ENCODE measurements at regions not wholly inside any gene's neighbourhood (a gene's known extent, or its start where the extent isn't known, plus 50 kb on each side); places are given as distances from the start of the nearest gene placed in this dataset.

DNA sequence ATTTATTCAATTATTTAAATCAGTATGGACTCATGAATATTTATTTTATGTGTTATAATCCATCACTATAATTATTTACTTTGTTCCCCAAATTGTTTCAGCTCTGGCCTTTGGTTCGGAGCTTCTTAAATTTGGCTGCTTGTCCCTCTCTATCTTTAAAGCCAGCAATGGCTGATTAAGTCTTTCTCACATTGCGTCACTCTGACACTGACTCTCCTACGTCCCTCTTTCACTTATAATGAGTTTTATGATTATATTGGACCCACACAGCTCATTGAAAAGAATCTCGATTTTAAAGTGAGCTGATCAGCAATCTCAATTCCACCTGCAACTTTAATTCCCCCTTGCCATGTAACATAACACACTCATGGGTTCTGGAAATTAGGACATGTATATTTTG is 185.2 kb upstream of the SLC39A10 start:
- TF ChIP-seq, protein P1, sequence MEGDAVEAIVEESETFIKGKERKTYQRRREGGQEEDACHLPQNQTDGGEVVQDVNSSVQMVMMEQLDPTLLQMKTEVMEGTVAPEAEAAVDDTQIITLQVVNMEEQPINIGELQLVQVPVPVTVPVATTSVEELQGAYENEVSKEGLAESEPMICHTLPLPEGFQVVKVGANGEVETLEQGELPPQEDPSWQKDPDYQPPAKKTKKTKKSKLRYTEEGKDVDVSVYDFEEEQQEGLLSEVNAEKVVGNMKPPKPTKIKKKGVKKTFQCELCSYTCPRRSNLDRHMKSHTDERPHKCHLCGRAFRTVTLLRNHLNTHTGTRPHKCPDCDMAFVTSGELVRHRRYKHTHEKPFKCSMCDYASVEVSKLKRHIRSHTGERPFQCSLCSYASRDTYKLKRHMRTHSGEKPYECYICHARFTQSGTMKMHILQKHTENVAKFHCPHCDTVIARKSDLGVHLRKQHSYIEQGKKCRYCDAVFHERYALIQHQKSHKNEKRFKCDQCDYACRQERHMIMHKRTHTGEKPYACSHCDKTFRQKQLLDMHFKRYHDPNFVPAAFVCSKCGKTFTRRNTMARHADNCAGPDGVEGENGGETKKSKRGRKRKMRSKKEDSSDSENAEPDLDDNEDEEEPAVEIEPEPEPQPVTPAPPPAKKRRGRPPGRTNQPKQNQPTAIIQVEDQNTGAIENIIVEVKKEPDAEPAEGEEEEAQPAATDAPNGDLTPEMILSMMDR (IDR thresholded peaks at IDR 0.05; ENCODE audit: poor library complexity) = no peak
- TF ChIP-seq EZH2phosphoT487 (IDR thresholded peaks at IDR 0.05; ENCODE audit: low read depth, severe bottlenecking, unreplicated experiment) = no peak
- no peak for TF ChIP-seq EZH2 (IDR thresholded peaks at IDR 0.05; ENCODE audit: borderline replicate concordance)
- no peaks in the 10 kb centered on the region for H3K36me3 ChIP-seq (replicated peaks; ENCODE audit: insufficient read depth, low read depth)
- no peaks in the 10 kb centered on the region for H4K20me1 ChIP-seq (ENCODE audit: insufficient read depth, poor library complexity, severe bottlenecking)
- no peak overlapping the region for H3K4me2 ChIP-seq
- H2AFZ ChIP-seq = no peak overlapping the region
- no peaks in the 10 kb centered on the region for H3K9me2 ChIP-seq (replicated peaks; ENCODE audit: insufficient read depth)
- no peaks in the 10 kb centered on the region for H3K27me3 ChIP-seq
- H3K79me2 ChIP-seq = no peaks in the 10 kb centered on the region
- no peak for DNase-seq (ENCODE audit: low spot score)
- no peak overlapping the region for H3K4me3 ChIP-seq
- H3K9me3 ChIP-seq (ENCODE audit: low read depth) = no peaks in the 10 kb centered on the region
- H3K27ac ChIP-seq = no peak overlapping the region
- no peaks in the 10 kb centered on the region for H3K4me1 ChIP-seq (ENCODE audit: insufficient read depth)
- 92% methylated on average over 4 of the region's 4 CpGs for WGBS (ENCODE audit: low lambda C conversion rate, missing lambda C conversion rate)

DNA sequence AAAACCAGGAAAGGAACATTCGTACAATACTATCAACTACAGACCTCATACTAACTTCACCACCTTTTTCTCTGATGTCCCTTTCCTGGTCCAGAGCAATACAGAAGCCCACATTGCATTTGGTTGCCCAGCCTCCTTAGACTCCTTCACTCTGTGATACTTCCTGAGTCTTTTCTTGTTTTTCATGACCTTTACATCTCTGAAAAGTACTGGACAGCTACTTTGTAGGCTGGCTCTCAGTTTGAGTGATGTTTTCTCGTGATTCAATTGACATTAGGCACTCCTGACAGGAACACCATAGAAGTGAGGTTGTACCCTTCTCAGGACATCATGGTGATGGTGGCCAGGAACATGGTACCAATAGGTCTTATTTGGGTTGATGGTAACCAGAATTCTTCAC is 185.9 kb upstream of the SLC39A10 start:
- H3K9me2 ChIP-seq (replicated peaks; ENCODE audit: insufficient read depth) = no peaks in the 10 kb centered on the region
- H3K4me2 ChIP-seq = no peak overlapping the region
- H3K27me3 ChIP-seq = no peaks in the 10 kb centered on the region
- H3K36me3 ChIP-seq (replicated peaks; ENCODE audit: insufficient read depth, low read depth) = no peaks in the 10 kb centered on the region
- WGBS (ENCODE audit: low lambda C conversion rate, missing lambda C conversion rate) = 85% methylated on average over 2 of the region's 2 CpGs
- H4K20me1 ChIP-seq (ENCODE audit: insufficient read depth, poor library complexity, severe bottlenecking) = no peaks in the 10 kb centered on the region
- H3K27ac ChIP-seq = no peak overlapping the region
- H3K4me1 ChIP-seq (ENCODE audit: insufficient read depth) = no peaks in the 10 kb centered on the region
- no peak for DNase-seq (ENCODE audit: low spot score)
- TF ChIP-seq EZH2phosphoT487 (IDR thresholded peaks at IDR 0.05; ENCODE audit: low read depth, severe bottlenecking, unreplicated experiment) = no peak
- TF ChIP-seq, protein P1 (IDR thresholded peaks at IDR 0.05; ENCODE audit: poor library complexity) = no peak
- TF ChIP-seq EZH2 (IDR thresholded peaks at IDR 0.05; ENCODE audit: borderline replicate concordance) = no peak
- no peak overlapping the region for H2AFZ ChIP-seq
- H3K4me3 ChIP-seq = no peak overlapping the region
- H3K9me3 ChIP-seq (ENCODE audit: low read depth) = peaks cover 3% of the 10 kb centered on the region
- no peaks in the 10 kb centered on the region for H3K79me2 ChIP-seq

DNA sequence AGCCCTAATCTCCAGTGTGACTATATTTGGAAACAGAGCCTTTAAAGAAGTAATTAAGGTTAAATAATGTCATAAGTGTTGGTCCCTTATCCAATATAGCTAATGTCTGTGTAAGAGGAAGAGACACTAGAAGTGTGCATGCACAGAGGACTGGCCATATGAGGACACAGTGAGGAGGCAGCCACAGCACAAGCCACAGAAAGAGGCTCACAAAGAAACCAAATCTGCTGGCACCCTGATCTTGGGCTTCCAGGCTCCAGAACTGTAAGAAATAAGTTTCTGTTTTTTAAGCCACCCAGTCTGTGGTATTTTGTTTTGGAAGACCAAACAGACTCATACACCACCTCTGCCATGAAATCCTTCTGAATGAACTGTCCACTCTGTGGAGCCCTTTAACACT is 186.4 kb upstream of the SLC39A10 start:
- Histone ChIP-seq H3K9me3 (ENCODE audit: low read depth) (peaks cover 4% of the 10 kb centered on the region), H3K4me3 (no peak overlapping the region), H3K4me2 (no peak overlapping the region), H3K9me2 (replicated peaks; ENCODE audit: insufficient read depth) (no peaks in the 10 kb centered on the region), H3K79me2 (no peaks in the 10 kb centered on the region), H3K27me3 (no peaks in the 10 kb centered on the region), H4K20me1 (ENCODE audit: insufficient read depth, poor library complexity, severe bottlenecking) (no peaks in the 10 kb centered on the region), H3K27ac (no peak overlapping the region), H3K36me3 (replicated peaks; ENCODE audit: insufficient read depth, low read depth) (no peaks in the 10 kb centered on the region), H2AFZ (no peak overlapping the region), H3K4me1 (ENCODE audit: insufficient read depth) (no peaks in the 10 kb centered on the region)
- no peak for DNase-seq (ENCODE audit: low spot score)
- no peak for TF ChIP-seq EZH2 (IDR thresholded peaks at IDR 0.05; ENCODE audit: borderline replicate concordance)
- TF ChIP-seq EZH2phosphoT487 (IDR thresholded peaks at IDR 0.05; ENCODE audit: low read depth, severe bottlenecking, unreplicated experiment) = no peak
- TF ChIP-seq, protein P1 (IDR thresholded peaks at IDR 0.05; ENCODE audit: poor library complexity) = no peak

DNA sequence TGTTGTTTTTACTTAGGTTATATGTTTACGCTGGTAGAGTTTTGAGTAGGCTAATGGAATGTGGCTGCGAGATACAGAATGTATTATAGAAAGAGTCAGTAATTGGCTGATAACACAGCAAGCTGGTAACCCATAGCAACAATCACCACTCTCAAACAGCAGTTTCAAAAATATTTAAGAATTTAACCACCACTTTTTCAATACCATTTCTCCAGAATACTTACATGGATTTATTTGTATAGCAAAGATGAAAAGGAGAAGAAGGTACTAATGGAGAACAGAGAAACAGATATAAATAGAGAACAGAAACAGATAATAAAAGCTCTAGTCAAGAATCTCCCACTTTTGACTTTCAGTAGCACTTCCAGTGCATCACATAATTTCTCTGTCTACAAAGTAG is 188.3 kb upstream of the SLC39A10 start:
- H2AFZ ChIP-seq = no peak overlapping the region
- no peaks in the 10 kb centered on the region for H3K36me3 ChIP-seq (replicated peaks; ENCODE audit: insufficient read depth, low read depth)
- DNase-seq (ENCODE audit: low spot score) = no peak
- TF ChIP-seq EZH2phosphoT487 (IDR thresholded peaks at IDR 0.05; ENCODE audit: low read depth, severe bottlenecking, unreplicated experiment) = no peak
- TF ChIP-seq EZH2 (IDR thresholded peaks at IDR 0.05; ENCODE audit: borderline replicate concordance) = no peak
- TF ChIP-seq, protein P1 (IDR thresholded peaks at IDR 0.05; ENCODE audit: poor library complexity) = no peak
- H3K4me3 ChIP-seq = no peak overlapping the region
- 51% methylated on average over 2 of the region's 2 CpGs for WGBS (ENCODE audit: low lambda C conversion rate, missing lambda C conversion rate)
- peaks cover 4% of the 10 kb centered on the region for H3K9me3 ChIP-seq (ENCODE audit: low read depth)
- no peak overlapping the region for H3K4me2 ChIP-seq
- H3K27ac ChIP-seq = no peak overlapping the region
- no peaks in the 10 kb centered on the region for H3K79me2 ChIP-seq
- no peaks in the 10 kb centered on the region for H4K20me1 ChIP-seq (ENCODE audit: insufficient read depth, poor library complexity, severe bottlenecking)
- H3K27me3 ChIP-seq = no peaks in the 10 kb centered on the region
- H3K4me1 ChIP-seq (ENCODE audit: insufficient read depth) = no peaks in the 10 kb centered on the region
- H3K9me2 ChIP-seq (replicated peaks; ENCODE audit: insufficient read depth) = no peaks in the 10 kb centered on the region

Data from hepatocyte (in vitro differentiated cells).